Neutrophil (primary cell): ENCODE measurements at regions not wholly inside any gene's neighbourhood (a gene's known extent, or its start where the extent isn't known, plus 50 kb on each side); places are given as distances from the start of the nearest gene placed in this dataset.

Experiments
- H3K27ac ChIP-seq: fragments of 200-600 bp; sonication (generic); 2 replicates; pipeline ENCODE4 v1.5.1; 2016; ENCODE audit warnings: mild to moderate bottlenecking, moderate library complexity
- H3K27me3 ChIP-seq: fragments of 200-600 bp; sonication (generic); 2 replicates; pipeline ENCODE4 v1.6.0; 2016; ENCODE audit warnings: mild to moderate bottlenecking
- H3K36me3 ChIP-seq: fragments of 200-600 bp; sonication (generic); 2 replicates; pipeline ENCODE4 v1.5.1; 2017
- H3K4me1 ChIP-seq, 2 experiments: fragments of 200-600 bp in 1 of 2; sonication (generic) in 1 of 2; 1 replicate in 1 of 2; 2 replicates in 1 of 2; pipeline versions ENCODE4 v1.5.1 to v1.6.1; 2013 to 2016; ENCODE audit warnings: low read depth in 1 of 2, low read length in 1 of 2, mild to moderate bottlenecking in 1 of 2, moderate library complexity in 1 of 2; ENCODE audit not compliant: control insufficient read depth in 1 of 2, insufficient read depth in 1 of 2
- H3K4me3 ChIP-seq, 2 experiments: fragments of 200-600 bp in 1 of 2; sonication (generic) in 1 of 2; 1 replicate in 1 of 2; 2 replicates in 1 of 2; pipeline ENCODE4 v1.5.1; 2013 to 2016; ENCODE audit warnings: low read depth in 1 of 2, low read length in 1 of 2, mild to moderate bottlenecking in 1 of 2, moderate library complexity in 1 of 2
- H3K9me3 ChIP-seq: fragments of 200-600 bp; sonication (generic); 2 replicates; pipeline ENCODE4 v1.5.1; 2016
- CTCF ChIP-seq: fragments of 200-600 bp; sonication (generic); IDR thresholded peaks from 2 replicates; pipeline ENCODE4 v1.5.1; 2016; ENCODE audit warnings: antibody characterized with exemption

DNA sequence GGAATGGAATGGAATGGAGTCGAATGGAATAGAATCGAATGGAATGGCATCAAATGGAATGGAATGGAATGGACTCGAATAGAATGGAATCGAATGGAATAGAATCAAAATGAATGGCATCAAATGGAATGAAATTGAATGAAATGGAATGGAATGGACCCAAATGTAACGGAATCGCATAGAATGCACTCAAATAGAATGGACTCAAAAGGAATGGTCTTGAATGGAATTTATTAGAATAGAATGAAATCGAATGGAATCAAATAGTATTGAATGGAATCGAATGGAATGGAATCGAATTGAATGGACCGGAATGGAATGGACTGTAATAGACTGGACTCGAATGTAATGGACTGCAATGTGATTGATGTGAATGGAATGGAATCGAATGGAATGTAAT, 501.4 kb upstream of the WSB1 start:
- Histone ChIP-seq H3K9me3 (peaks cover 56% of the 10 kb centered on the region), H3K27ac (no peak overlapping the region), H3K27me3 (no peaks in the 10 kb centered on the region), H3K4me3 (no peak overlapping the region), H3K36me3 (no peaks in the 10 kb centered on the region), H3K4me1 (no peaks in the 10 kb centered on the region)
- no peak for TF ChIP-seq CTCF

DNA sequence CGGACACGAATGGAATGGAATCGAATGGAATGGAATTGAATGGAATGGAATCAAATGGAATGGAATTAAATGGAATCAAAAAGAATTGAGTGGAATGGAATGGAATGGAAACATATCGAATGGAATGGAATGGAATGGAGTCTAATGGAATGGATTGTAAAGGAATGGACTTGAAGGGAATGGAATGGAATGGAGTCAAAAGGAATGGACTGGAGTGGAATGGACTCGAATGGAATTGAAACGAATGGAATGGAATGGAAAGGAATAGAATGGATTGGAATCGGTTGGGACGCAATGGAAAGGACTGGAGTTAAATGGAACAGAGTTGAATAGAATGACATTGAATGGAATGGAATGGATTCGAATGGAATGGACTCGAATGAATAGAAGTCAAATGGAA, 486.9 kb upstream of the WSB1 start:
- Histone ChIP-seq H3K36me3 (no peaks in the 10 kb centered on the region), H3K4me1 (no peaks in the 10 kb centered on the region), H3K4me3 (no peak overlapping the region), H3K27ac (no peak overlapping the region), H3K9me3 (peaks cover 67% of the 10 kb centered on the region), H3K27me3 (no peaks in the 10 kb centered on the region)
- TF ChIP-seq CTCF = no peak

DNA sequence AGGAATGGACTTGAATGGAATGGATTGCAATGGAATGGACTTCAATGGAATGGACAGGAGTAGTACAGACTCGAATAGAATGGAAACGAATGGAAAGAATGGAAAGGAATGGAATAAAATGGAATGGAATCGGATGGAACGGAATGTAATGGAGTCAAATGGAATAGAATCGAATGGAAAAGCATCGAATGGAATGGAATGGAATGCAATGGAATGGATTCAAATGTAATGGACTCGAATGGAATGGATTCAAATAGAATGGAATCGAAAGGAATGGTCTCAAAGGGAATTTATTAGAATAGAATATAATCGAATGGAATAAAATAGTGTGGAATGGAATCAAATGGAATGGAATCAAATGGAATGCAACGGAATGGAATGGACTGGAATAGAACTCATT, 484.9 kb upstream of the WSB1 start:
- Histone ChIP-seq H3K4me1 (no peaks in the 10 kb centered on the region), H3K27me3 (no peaks in the 10 kb centered on the region), H3K9me3 (peaks cover 61% of the 10 kb centered on the region), H3K36me3 (no peaks in the 10 kb centered on the region), H3K4me3 (no peak overlapping the region), H3K27ac (no peak overlapping the region)
- TF ChIP-seq CTCF = no peak

DNA sequence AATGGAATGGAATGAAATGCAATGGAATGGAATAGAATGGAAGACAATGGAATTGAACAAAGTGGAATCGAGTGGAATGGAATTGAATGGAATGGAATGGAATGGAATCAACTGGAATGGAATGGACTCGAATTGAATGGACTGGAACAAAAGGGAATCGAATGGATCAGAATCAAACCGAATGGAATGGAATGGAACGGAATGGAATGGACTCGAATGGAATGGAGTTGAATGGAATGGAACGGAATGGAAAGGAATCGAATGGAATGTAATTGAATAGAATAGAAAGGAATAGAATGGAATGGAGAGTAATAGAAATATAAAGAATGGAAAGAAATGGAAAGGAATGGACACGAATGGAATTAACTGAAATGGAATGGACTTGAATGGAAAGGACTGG, 475.2 kb upstream of the WSB1 start:
- H3K4me1 ChIP-seq = no peaks in the 10 kb centered on the region
- no peaks in the 10 kb centered on the region for H3K36me3 ChIP-seq
- H3K9me3 ChIP-seq = peaks cover 60% of the 10 kb centered on the region
- H3K27ac ChIP-seq = no peak overlapping the region
- H3K27me3 ChIP-seq = no peaks in the 10 kb centered on the region
- no peak for TF ChIP-seq CTCF
- H3K4me3 ChIP-seq = no peak overlapping the region
